ENCODE measurements at regions not wholly inside any gene's neighbourhood (a gene's known extent, or its start where the extent isn't known, plus 50 kb on each side); places are given as distances from the start of the nearest gene placed in this dataset.

- no peak overlapping the region for H3K4me3 Mint-ChIP-seq
- H3K9me3 Mint-ChIP-seq: peaks cover 4% of the 10 kb centered on the region
- H3K27ac Mint-ChIP-seq: no peak overlapping the region
- intact Hi-C loops (cut with micrococcal nuclease): no loop called here
- peaks cover 2% of the 10 kb centered on the region for H3K27me3 Mint-ChIP-seq
- H3K4me1 Mint-ChIP-seq (ENCODE audit: low read depth): no peaks in the 10 kb centered on the region
- no peaks in the 10 kb centered on the region for H3K36me3 Mint-ChIP-seq (ENCODE audit: low read depth)
Measured at GRCh38 chr2:180450841-180451240, 443.7 kb upstream of the CWC22 start.

GRCh38 chr2:180449171-180449915 is 442.2 kb upstream of the CWC22 start:
- H3K36me3 Mint-ChIP-seq (ENCODE audit: low read depth): no peaks in the 10 kb centered on the region
- peaks cover 1% of the 10 kb centered on the region for H3K4me1 Mint-ChIP-seq (ENCODE audit: low read depth)
- H3K27ac Mint-ChIP-seq: no peak overlapping the region
- no peak overlapping the region for H3K4me3 Mint-ChIP-seq
- intact Hi-C loops (cut with micrococcal nuclease): no loop called here
- peaks cover 8% of the 10 kb centered on the region for H3K9me3 Mint-ChIP-seq
- H3K27me3 Mint-ChIP-seq: peaks cover 2% of the 10 kb centered on the region

DNA sequence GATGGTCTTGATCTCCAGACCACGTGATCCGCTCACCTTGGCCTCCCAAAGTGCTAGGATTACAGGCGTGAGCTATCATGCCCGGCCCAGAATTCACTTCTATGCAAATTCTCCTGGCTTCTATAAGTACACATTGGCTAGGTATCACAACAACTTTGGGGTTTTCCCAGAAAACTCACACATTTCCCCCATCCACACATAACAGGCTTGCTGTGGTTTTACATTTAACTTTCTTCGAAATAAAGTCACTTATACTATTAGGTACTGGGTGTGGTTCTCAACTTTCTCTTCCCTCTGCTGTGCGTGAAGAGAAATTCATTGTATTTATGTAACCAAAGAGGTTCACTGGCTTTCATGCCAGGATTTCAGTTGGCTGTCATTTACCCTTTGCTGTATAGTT is 439.4 kb upstream of the CWC22 start:
- Mint-ChIP-seq H3K36me3 (ENCODE audit: low read depth) (no peaks in the 10 kb centered on the region), H3K27ac (no peak overlapping the region), H3K4me1 (ENCODE audit: low read depth) (peaks cover 13% of the 10 kb centered on the region), H3K27me3 (peaks cover 2% of the 10 kb centered on the region), H3K9me3 (peaks cover 17% of the 10 kb centered on the region), H3K4me3 (no peak overlapping the region)
- intact Hi-C loops (cut with micrococcal nuclease): no loop called here

GRCh38 chr2:180443888-180444287 is 436.8 kb upstream of the CWC22 start:
- no peaks in the 10 kb centered on the region for H3K27me3 Mint-ChIP-seq
- no peak overlapping the region for H3K27ac Mint-ChIP-seq
- peaks cover 13% of the 10 kb centered on the region for H3K4me1 Mint-ChIP-seq (ENCODE audit: low read depth)
- H3K36me3 Mint-ChIP-seq (ENCODE audit: low read depth): no peaks in the 10 kb centered on the region
- intact Hi-C loops (cut with micrococcal nuclease): no loop called here
- H3K4me3 Mint-ChIP-seq: no peak overlapping the region
- H3K9me3 Mint-ChIP-seq: peaks cover 18% of the 10 kb centered on the region

DNA sequence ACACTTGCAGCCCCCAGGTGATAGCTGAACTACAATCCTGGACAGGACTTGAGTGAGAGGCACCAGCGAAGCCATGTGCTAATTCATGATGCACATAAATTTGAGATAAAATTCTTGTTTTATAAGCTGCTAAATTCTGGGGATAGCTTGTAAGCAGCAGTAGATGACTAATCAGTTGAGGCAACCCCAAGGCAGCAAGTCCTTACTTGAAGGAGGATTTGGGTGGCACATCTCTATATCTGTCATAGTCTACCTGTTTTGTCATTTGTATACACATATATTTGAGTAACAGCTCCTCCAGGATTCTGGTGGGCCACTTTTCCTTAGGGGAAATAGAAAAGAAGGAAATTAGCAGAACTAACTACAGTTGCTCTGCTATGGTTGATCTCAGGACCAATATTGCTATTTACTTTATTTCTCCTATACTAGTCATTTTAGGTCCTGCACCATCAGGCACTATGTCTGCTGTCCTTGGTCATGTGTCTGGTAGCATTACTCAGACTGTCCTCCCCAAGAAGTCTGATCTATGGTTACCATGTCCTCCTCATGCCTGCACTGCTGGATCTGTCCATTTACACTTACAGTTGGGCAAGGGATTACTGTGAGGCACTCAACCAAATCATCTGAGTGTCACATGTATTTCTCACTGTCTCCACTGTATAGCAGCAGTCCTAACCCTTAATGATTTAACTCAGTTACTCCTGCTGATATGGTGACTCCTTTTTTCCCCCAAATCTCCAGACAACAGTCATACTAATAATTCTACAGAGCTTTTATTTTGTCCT is 436.0 kb upstream of the CWC22 start:
- H3K9me3 Mint-ChIP-seq: peaks cover 18% of the 10 kb centered on the region
- intact Hi-C loops (cut with micrococcal nuclease): no loop called here
- H3K27ac Mint-ChIP-seq: no peak overlapping the region
- no peak overlapping the region for H3K4me3 Mint-ChIP-seq
- H3K36me3 Mint-ChIP-seq (ENCODE audit: low read depth): no peaks in the 10 kb centered on the region
- H3K27me3 Mint-ChIP-seq: no peaks in the 10 kb centered on the region
- H3K4me1 Mint-ChIP-seq (ENCODE audit: low read depth): peaks cover 13% of the 10 kb centered on the region

- H3K36me3 Mint-ChIP-seq (ENCODE audit: low read depth): no peaks in the 10 kb centered on the region
- H3K4me3 Mint-ChIP-seq: no peak overlapping the region
- H3K9me3 Mint-ChIP-seq: peaks cover 3% of the 10 kb centered on the region
- intact Hi-C loops (cut with micrococcal nuclease): no loop called here
- no peaks in the 10 kb centered on the region for H3K4me1 Mint-ChIP-seq (ENCODE audit: low read depth)
- no peaks in the 10 kb centered on the region for H3K27me3 Mint-ChIP-seq
- no peak overlapping the region for H3K27ac Mint-ChIP-seq
Measured at GRCh38 chr2:180419212-180419611, 412.1 kb upstream of the CWC22 start.

DNA sequence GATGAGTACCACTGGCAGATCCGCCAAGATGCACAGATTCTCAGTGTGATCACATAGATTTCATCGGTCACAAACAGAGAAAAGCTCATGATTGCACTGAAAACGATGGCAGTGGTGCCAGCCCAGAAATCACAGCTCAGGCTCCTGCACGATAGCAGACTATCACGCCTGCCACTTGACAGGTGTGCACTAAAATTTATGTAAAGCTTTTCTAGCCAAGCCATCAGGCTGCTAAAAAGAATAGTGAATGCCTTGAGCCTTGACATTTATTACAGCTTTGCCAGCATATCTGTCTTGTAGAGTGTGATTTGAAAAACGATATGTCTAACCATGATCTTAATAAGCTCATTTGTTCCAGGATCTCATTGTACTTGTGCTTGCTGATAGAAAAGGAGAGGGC is 409.5 kb upstream of the CWC22 start:
- Mint-ChIP-seq H3K4me1 (ENCODE audit: low read depth) (no peaks in the 10 kb centered on the region), H3K36me3 (ENCODE audit: low read depth) (no peaks in the 10 kb centered on the region), H3K4me3 (no peak overlapping the region), H3K27me3 (no peaks in the 10 kb centered on the region), H3K27ac (no peak overlapping the region), H3K9me3 (no peaks in the 10 kb centered on the region)
- intact Hi-C loops (cut with micrococcal nuclease): no loop called here

DNA sequence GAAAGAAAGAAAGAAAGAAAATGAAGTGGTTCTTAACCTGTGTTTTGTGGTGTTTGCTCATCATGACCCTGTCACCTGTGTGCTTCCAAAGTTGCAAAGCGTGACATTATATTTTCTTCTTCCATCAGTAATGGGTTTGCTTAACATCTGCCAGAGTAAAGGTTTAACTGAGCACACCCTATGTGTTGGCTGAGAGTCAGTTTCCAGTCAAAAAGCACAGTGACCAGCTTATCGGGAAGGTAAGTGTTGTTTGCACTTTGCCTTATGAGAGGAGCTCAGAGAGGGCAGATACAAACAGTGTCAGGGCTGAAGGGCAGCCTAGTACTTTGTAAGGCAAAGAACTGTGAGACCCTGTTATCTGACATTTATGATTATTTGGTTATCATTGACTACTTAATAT is 406.2 kb upstream of the CWC22 start:
- intact Hi-C loops (cut with micrococcal nuclease): no loop called here
- H3K4me1 Mint-ChIP-seq (ENCODE audit: low read depth): no peaks in the 10 kb centered on the region

GRCh38 chr2:180412219-180412618 is 405.1 kb upstream of the CWC22 start:
- Mint-ChIP-seq H3K4me3 (no peak overlapping the region), H3K36me3 (ENCODE audit: low read depth) (no peaks in the 10 kb centered on the region), H3K27me3 (no peaks in the 10 kb centered on the region), H3K4me1 (ENCODE audit: low read depth) (no peaks in the 10 kb centered on the region), H3K27ac (no peak overlapping the region), H3K9me3 (no peaks in the 10 kb centered on the region)
- intact Hi-C loops (cut with micrococcal nuclease): no loop called here

More for the DNA sequence above, 406.2 kb upstream of the CWC22 start:
- H3K9me3 Mint-ChIP-seq: no peaks in the 10 kb centered on the region
- H3K4me3 Mint-ChIP-seq: no peak overlapping the region
- no peak overlapping the region for H3K27ac Mint-ChIP-seq
- H3K27me3 Mint-ChIP-seq: no peaks in the 10 kb centered on the region
- H3K36me3 Mint-ChIP-seq (ENCODE audit: low read depth): no peaks in the 10 kb centered on the region

- H3K27ac Mint-ChIP-seq: no peak overlapping the region
- no peaks in the 10 kb centered on the region for H3K27me3 Mint-ChIP-seq
- no peaks in the 10 kb centered on the region for H3K9me3 Mint-ChIP-seq
- intact Hi-C loops (cut with micrococcal nuclease): no loop called here
- H3K36me3 Mint-ChIP-seq (ENCODE audit: low read depth): no peaks in the 10 kb centered on the region
- no peak overlapping the region for H3K4me3 Mint-ChIP-seq
- H3K4me1 Mint-ChIP-seq (ENCODE audit: low read depth): no peaks in the 10 kb centered on the region
Measured at GRCh38 chr2:180411661-180412060, 404.6 kb upstream of the CWC22 start.

DNA sequence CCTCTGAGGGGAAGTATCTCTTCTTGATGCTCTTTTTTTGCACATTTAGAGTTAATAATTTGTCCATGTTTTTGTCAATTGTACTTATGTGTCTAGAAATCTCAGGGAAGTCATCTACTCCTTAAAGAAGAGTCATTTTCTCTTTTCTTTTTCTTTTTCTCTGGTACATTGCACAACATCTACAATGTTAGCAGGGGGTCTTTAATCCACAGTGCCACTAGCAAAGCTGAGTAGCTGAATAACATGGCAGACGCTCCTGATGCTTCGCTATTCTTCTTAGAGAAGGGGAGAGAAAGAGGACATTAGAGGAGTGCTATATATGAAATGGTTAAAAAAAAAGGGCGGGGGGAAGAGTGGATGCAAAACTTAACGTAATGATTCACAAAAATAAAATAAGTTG is 399.6 kb upstream of the CWC22 start:
- no peaks in the 10 kb centered on the region for H3K27me3 Mint-ChIP-seq
- intact Hi-C loops (cut with micrococcal nuclease): no loop called here
- H3K27ac Mint-ChIP-seq: no peak overlapping the region
- H3K9me3 Mint-ChIP-seq: no peaks in the 10 kb centered on the region
- H3K4me1 Mint-ChIP-seq (ENCODE audit: low read depth): no peaks in the 10 kb centered on the region
- no peak overlapping the region for H3K4me3 Mint-ChIP-seq
- no peaks in the 10 kb centered on the region for H3K36me3 Mint-ChIP-seq (ENCODE audit: low read depth)

DNA sequence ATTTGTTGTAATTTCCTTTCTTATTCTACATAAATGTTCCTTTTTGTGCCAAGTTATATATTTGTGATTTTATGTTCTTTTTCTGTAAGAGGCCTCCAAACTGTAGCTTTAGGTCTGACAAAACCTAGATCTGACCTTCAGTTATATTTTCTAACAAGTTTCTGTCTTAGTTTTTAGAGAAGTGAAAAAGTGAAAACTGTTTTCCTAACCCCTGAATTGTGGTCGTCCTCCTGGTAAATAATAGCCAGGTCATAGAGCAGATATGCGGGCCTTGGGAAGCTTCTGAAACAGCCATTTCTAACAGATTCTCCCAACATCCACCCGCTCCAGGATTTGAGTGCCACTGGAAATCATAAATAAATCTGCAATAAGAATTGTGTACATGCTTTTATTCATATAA is 398.4 kb upstream of the CWC22 start:
- Mint-ChIP-seq H3K4me1 (ENCODE audit: low read depth) (no peaks in the 10 kb centered on the region), H3K4me3 (no peak overlapping the region), H3K9me3 (peaks cover 3% of the 10 kb centered on the region), H3K27me3 (no peaks in the 10 kb centered on the region), H3K27ac (no peak overlapping the region), H3K36me3 (ENCODE audit: low read depth) (no peaks in the 10 kb centered on the region)
- intact Hi-C loops (cut with micrococcal nuclease): no loop called here

- Mint-ChIP-seq H3K27ac (no peak overlapping the region), H3K4me3 (no peak overlapping the region), H3K36me3 (ENCODE audit: low read depth) (no peaks in the 10 kb centered on the region), H3K9me3 (peaks cover 59% of the 10 kb centered on the region), H3K27me3 (no peaks in the 10 kb centered on the region), H3K4me1 (ENCODE audit: low read depth) (no peaks in the 10 kb centered on the region)
- intact Hi-C loops (cut with micrococcal nuclease): no loop called here
Measured at GRCh38 chr2:180394305-180394704, 387.2 kb upstream of the CWC22 start.

GRCh38 chr2:180385601-180386201 is 378.6 kb upstream of the CWC22 start:
- no peaks in the 10 kb centered on the region for H3K27me3 Mint-ChIP-seq
- no peak overlapping the region for H3K27ac Mint-ChIP-seq
- intact Hi-C loops (cut with micrococcal nuclease): no loop called here
- H3K4me3 Mint-ChIP-seq: no peak overlapping the region
- H3K4me1 Mint-ChIP-seq (ENCODE audit: low read depth): no peaks in the 10 kb centered on the region
- no peaks in the 10 kb centered on the region for H3K36me3 Mint-ChIP-seq (ENCODE audit: low read depth)
- peaks cover 22% of the 10 kb centered on the region for H3K9me3 Mint-ChIP-seq

Data from dendritic cell treated with granulocyte-macrophage colony-stimulating factor and Interleukin-4, amounts not matched to agents 40 ng/mL and 50 ng/mL, for 4 days (primary cell).